C4-2B (cell line): ENCODE measurements at regions not wholly inside any gene's neighbourhood (a gene's known extent, or its start where the extent isn't known, plus 50 kb on each side); places are given as distances from the start of the nearest gene placed in this dataset.

ENCODE experiments used
- H3K27ac ChIP-seq: fragments of 450-650 bp; 2 replicates; pipeline ENCODE4 v1.5.1; 2017
- ZFX ChIP-seq: fragments of 450-650 bp; IDR thresholded peaks from 2 replicates; pipeline ENCODE4 v1.6.1; 2017
- TF ChIP-seq, protein P1 (sequence below): fragments of 450-650 bp; conservative IDR thresholded peaks from 2 replicates; pipeline ENCODE4 v1.5.1; 2017; ENCODE audit warnings: mild to moderate bottlenecking

DNA sequence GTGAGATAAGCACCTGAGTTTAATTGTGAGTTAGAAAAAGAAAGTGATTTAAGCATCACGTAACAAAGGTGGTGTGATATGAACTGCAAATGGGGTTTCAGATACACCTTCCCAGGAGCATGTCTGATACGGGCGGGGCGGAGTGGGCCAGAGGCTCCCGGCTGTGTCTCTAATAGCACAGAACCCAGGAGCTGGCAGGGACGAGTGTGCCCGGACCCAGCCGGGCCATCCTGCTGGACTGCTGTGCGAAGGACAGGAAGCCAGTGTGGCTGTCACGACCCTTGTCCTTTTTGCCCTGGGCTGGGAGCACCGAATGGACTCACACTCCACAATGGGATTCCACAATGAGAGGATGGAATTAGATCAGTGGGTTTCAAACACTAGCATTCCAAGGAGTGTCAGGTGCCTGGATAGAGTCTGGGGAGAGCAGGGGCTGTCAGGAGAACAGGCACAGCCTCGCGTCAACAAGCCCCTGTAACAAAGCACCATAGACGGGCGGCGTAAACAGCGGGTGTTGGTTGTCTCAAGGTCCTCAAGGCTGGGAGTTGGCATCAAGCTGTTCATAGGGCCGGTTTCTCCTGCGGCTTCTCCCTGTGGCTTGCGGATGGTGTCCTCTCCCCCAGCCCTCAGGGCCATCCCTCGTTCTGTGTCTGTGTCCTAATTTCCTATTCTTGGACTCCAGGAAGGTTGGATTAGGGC is 242.6 kb upstream of the PITRM1 start:
- TF ChIP-seq, protein P1, sequence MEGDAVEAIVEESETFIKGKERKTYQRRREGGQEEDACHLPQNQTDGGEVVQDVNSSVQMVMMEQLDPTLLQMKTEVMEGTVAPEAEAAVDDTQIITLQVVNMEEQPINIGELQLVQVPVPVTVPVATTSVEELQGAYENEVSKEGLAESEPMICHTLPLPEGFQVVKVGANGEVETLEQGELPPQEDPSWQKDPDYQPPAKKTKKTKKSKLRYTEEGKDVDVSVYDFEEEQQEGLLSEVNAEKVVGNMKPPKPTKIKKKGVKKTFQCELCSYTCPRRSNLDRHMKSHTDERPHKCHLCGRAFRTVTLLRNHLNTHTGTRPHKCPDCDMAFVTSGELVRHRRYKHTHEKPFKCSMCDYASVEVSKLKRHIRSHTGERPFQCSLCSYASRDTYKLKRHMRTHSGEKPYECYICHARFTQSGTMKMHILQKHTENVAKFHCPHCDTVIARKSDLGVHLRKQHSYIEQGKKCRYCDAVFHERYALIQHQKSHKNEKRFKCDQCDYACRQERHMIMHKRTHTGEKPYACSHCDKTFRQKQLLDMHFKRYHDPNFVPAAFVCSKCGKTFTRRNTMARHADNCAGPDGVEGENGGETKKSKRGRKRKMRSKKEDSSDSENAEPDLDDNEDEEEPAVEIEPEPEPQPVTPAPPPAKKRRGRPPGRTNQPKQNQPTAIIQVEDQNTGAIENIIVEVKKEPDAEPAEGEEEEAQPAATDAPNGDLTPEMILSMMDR = no peak
- TF ChIP-seq ZFX = no peak
- H3K27ac ChIP-seq = no peak overlapping the region

DNA sequence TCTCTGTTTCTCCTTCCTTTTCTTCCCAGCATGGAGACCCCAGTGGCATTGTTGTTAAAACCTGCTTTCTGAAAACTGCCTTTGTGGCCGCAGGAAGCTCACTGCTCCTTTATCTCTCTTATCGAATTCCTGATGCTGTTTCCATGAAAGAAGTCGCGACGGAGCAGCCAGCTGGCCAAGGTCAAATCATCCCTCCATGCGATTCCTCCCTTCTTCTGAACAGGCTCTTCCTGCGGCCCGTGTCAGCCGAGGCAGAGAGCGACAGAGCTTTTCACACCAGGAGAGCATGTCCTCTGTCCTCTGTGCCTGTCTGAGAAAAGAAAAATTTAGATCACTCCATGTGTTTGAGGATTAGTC is 242.1 kb upstream of the PITRM1 start:
- no peak overlapping the region for H3K27ac ChIP-seq
- TF ChIP-seq ZFX = no peak
- TF ChIP-seq, protein P1 = no peak

DNA sequence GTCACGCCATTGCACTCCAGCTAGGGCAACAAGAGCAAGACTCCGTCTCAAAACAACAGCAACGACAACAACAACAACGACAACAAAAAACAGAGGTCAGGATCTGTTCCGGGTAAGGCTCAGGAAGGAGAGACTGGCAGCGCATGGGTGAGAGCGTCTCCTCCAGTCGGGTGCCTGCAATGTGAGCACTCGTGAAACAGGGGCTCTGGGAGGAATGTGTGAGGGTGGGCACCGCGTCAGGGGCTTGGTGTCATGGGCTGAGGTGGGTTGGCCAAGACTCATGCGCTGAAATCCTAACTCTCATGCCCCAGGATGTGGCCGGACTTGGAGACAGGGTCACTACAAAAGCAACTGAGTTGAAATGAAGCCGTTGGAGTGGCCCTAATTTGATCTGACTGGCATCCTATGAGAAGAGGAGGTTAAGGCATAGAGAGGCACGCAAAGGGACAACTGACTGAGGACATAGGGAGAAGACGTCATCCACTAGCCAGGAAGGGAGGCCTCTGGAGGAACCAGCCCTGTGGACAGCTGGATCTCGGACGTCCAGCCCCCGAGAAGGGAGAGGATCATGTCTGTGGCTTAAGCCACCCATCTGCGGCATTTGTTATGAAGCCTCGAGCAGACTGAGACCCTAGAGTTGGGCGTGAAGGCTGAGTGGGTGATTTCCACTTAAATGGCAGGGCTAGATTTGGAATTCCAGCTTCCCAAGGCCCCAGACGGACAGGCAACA is 241.5 kb upstream of the PITRM1 start:
- TF ChIP-seq ZFX = no peak
- TF ChIP-seq, protein P1 = no peak

DNA sequence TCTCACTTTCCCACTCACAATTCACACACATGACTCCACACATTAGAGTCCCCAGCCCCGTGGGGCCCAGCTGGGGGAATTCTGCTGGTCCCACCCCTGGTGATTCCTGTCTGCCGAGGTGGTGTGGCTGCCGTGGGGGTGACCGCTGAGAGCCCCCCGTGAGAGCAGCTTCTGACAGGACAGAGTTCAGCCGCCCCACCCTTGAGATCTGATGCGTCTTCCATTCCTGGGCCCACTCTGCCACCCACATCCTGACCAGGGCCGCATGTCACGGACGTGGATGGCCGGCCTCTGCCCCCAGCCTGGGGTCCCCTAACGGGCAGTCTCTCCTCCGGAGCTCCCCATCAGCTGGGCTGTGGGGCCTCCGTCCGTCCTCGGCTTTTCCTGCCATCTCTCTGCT is 240.1 kb upstream of the PITRM1 start:
- TF ChIP-seq, protein P1 = no peak
- TF ChIP-seq ZFX = no peak
- no peak overlapping the region for H3K27ac ChIP-seq

More for the DNA sequence above, 241.5 kb upstream of the PITRM1 start:
- H3K27ac ChIP-seq = no peak overlapping the region

DNA sequence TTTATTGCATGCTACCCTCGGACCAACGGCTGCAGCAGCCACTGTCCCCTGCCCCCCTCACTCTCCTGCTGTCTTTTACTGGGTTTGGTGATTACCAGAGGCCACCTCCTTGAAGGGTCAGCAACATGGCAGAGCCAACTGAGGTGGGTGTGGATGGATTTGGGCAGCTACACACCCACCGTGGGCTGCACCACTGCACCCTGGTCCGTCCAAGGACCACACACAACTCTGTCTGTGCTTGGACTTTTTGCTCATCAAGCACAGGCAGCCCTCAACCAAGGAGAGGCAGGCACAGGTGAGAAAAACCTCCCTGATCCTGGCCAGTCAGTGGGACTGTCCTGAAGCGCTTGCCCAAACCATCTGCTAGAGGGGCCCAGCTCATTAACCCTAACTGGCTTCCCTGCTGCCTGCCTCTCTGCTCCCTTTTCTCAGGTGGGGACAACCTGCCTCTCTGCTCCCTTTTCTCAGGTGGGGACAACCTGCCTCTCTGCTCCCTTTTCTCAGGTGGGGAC is 239.5 kb upstream of the PITRM1 start:
- no peak overlapping the region for H3K27ac ChIP-seq
- TF ChIP-seq ZFX = no peak
- TF ChIP-seq, protein P1 = no peak

DNA sequence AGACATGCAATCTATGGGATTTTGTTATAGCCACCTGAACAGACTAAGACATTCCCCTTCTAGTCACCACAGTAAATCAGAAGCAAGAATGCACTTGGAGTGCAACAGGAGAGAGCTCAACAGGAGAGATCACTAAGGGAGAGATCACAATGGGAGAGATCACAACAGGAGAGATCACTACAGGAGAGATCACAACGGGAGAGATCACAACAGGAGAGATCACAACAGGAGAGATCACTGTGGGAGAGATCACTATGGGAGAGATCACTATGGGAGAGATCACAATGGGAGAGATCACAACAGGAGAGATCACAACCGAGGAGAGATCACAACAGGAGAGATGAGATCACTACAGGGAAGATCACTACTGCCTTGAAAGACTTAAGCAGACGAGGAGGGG is 238.5 kb upstream of the PITRM1 start:
- no peak for TF ChIP-seq ZFX
- TF ChIP-seq, protein P1 = no peak
- no peak overlapping the region for H3K27ac ChIP-seq

DNA sequence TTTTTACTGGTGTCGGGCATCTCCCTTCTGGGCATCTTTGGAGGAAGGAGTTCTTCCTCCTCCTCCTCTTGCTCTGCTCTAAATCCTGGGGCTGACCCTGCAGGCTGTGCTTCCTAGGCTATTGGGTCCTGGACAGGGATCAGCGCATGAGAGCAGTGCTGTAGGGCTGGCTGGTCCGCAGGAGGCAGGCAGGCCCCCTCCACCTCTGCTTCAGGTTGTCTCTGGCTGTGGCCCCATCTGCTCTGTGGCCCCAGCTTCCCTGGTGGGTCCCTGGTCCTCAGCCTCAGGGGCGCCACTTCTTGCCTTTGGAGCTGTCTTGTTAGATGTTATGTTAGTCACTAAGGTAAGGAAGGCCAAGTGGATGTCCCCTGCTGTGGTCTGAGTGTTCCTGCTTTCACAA is 237.3 kb upstream of the PITRM1 start:
- no peak for TF ChIP-seq ZFX
- TF ChIP-seq, protein P1 = no peak
- H3K27ac ChIP-seq = no peak overlapping the region
